Ovary (tissue), 7 donors: ENCODE measurements at regions not wholly inside any gene's neighbourhood (a gene's known extent, or its start where the extent isn't known, plus 50 kb on each side); places are given as distances from the start of the nearest gene placed in this dataset.

Experiments used
- DNase-seq, 5 donors: peaks; one replicate each; pipeline ENCODE4 v3.0.0-alpha.2; 2019 to 2020
- H3K27ac ChIP-seq, 2 donors: fragments of 200-600 bp; one replicate each; pipeline versions ENCODE4 v1.5.1 to v1.8.0; 2019 to 2022
- H3K27me3 ChIP-seq: fragments of 200-600 bp; one replicate; pipeline ENCODE4 v1.8.0; 2022
- H3K36me3 ChIP-seq: fragments of 200-600 bp; sonication (generic); one replicate; pipeline ENCODE4 v1.5.1; 2019
- H3K4me1 ChIP-seq: one replicate; pipeline ENCODE4 v1.8.1; 2013; ENCODE audit warnings: mild to moderate bottlenecking, moderate library complexity; ENCODE audit not compliant: insufficient read depth
- H3K4me3 ChIP-seq: fragments of 200-600 bp; sonication (generic); one replicate; pipeline ENCODE4 v1.5.1; 2017
- H3K9me3 ChIP-seq, 2 donors: fragments of 200-600 bp in 1 of 2; sonication (generic) in 1 of 2; one replicate each; pipeline versions ENCODE4 v1.5.1 to v1.8.1; 2013 to 2019; ENCODE audit warnings: mild to moderate bottlenecking in 1 of 2, moderate library complexity in 1 of 2
- CTCF ChIP-seq, 3 donors: fragments of 450-650 bp in 2 of 3; fragments of 200-600 bp in 1 of 3; IDR thresholded peaks; one replicate each; pipeline versions ENCODE4 v1.5.1 to v1.8.0; 2016 to 2022; ENCODE audit warnings: antibody characterized with exemption in 3 of 3, mild to moderate bottlenecking in 1 of 3
- EP300 ChIP-seq: sonication (generic); formaldehyde crosslinking; IDR thresholded peaks from one replicate; pipeline ENCODE4 v1.6.1; 2017; ENCODE audit warnings: antibody characterized with exemption
- POLR2A ChIP-seq: fragments of 450-650 bp; IDR thresholded peaks from one replicate; pipeline ENCODE4 v1.6.1; 2017; ENCODE audit warnings: antibody characterized with exemption, mild to moderate bottlenecking, moderate library complexity
- WGBS, 3 donors: extraction: QIAGEN DNeasy Blood & Tissue Kit in 1 of 3; methylation state at CpG; one replicate each; pipeline versions ENCODE4 v1.1.5 to v1.1.7; 2013 to 2017; 5-methylcytosine and 5-hydroxymethylcytosine counted together
- intact Hi-C, 4 donors: fragments of 100-400 bp; cut with DNase I; formaldehyde crosslinking; loops; one replicate each; pipeline versions ENCODE4 v1.11.0 to v1.15.1; 2022 to 2023
- donor health status: DM: no; HTN: no; CAD: no; lungs with moderate emphysema.
- donor health status: DM: no; HTN: no; CAD: no.
- donor health status: Bipolar disorder and iron deficiency.
- donor health status: DM: no; HTN: no; CAD: no.
- donor health status: DM: yes; HTN: yes; CAD: no.

- H3K27ac ChIP-seq = no peak overlapping the region
- no peaks in the 10 kb centered on the region for H3K36me3 ChIP-seq
- no peak for DNase-seq
- intact Hi-C loops = no loop called here
- TF ChIP-seq CTCF (IDR thresholded peaks at IDR 0.05) (no peak), EP300 (no peak), POLR2A (no peak)
- H3K9me3 ChIP-seq = no peaks in the 10 kb centered on the region
- no peaks in the 10 kb centered on the region for H3K27me3 ChIP-seq
- no peaks in the 10 kb centered on the region for H3K4me1 ChIP-seq
- no peak overlapping the region for H3K4me3 ChIP-seq
Observed at GRCh38 chr12:90404071-90404470, 550.9 kb downstream of the CCER1 start.

- Histone ChIP-seq H3K36me3 (no peaks in the 10 kb centered on the region), H3K4me3 (no peak overlapping the region), H3K9me3 (no peaks in the 10 kb centered on the region), H3K27me3 (no peaks in the 10 kb centered on the region), H3K27ac (no peak overlapping the region), H3K4me1 (no peaks in the 10 kb centered on the region)
- no peak for TF ChIP-seq CTCF (IDR thresholded peaks at IDR 0.05)
- TF ChIP-seq EP300 = no peak
- no peak for TF ChIP-seq POLR2A
- intact Hi-C loops = no loop called here
- WGBS, 3 donors = 89 to 97% (median 93%) methylated on average over 2 of the region's 2 CpGs
- no peak for DNase-seq
Observed at GRCh38 chr12:90401185-90401584, 553.8 kb downstream of the CCER1 start.

- H3K4me3 ChIP-seq = no peak overlapping the region
- TF ChIP-seq EP300 (no peak), CTCF (IDR thresholded peaks at IDR 0.05) (no peak), POLR2A (no peak)
Observed at GRCh38 chr12:90399357-90399756, 555.6 kb downstream of the CCER1 start.

GRCh38 chr12:90398285-90398836, 556.6 kb downstream of the CCER1 start:
- H3K4me3 ChIP-seq = no peak overlapping the region
- DNase-seq = no peak
- no peak overlapping the region for H3K27ac ChIP-seq
- no peaks in the 10 kb centered on the region for H3K36me3 ChIP-seq
- no peaks in the 10 kb centered on the region for H3K27me3 ChIP-seq
- H3K9me3 ChIP-seq = no peaks in the 10 kb centered on the region
- H3K4me1 ChIP-seq = no peaks in the 10 kb centered on the region
- TF ChIP-seq POLR2A (no peak), EP300 (no peak), CTCF (IDR thresholded peaks at IDR 0.05) (no peak)
- intact Hi-C loops = no loop called here

More at GRCh38 chr12:90399357-90399756, 555.6 kb downstream of the CCER1 start:
- intact Hi-C loops = no loop called here
- H3K27ac ChIP-seq = no peak overlapping the region
- DNase-seq = no peak
- no peaks in the 10 kb centered on the region for H3K4me1 ChIP-seq
- no peaks in the 10 kb centered on the region for H3K9me3 ChIP-seq
- no peaks in the 10 kb centered on the region for H3K36me3 ChIP-seq
- H3K27me3 ChIP-seq = no peaks in the 10 kb centered on the region

- no peak for DNase-seq
- Histone ChIP-seq H3K4me1 (no peaks in the 10 kb centered on the region), H3K27me3 (no peaks in the 10 kb centered on the region), H3K4me3 (no peak overlapping the region), H3K9me3 (no peaks in the 10 kb centered on the region), H3K36me3 (no peaks in the 10 kb centered on the region), H3K27ac (no peak overlapping the region)
- TF ChIP-seq EP300 (no peak), CTCF (IDR thresholded peaks at IDR 0.05) (no peak), POLR2A (no peak)
- intact Hi-C loops = no loop called here
- 95 to 100% (median 96%) methylated on average over 1 of the region's 1 CpG for WGBS, 3 donors
Observed at GRCh38 chr12:90396556-90396955, 558.4 kb downstream of the CCER1 start.
